Ascending aorta (tissue), 2 donors: ENCODE measurements at regions not wholly inside any gene's neighbourhood (a gene's known extent, or its start where the extent isn't known, plus 50 kb on each side); places are given as distances from the start of the nearest gene placed in this dataset.

ENCODE experiments used
- DNase-seq, 2 donors: peaks; one replicate each; pipeline ENCODE4 v3.0.0-alpha.2; 2019; ENCODE audit warnings: low spot score in 2 of 2
- H3K27ac ChIP-seq, 2 donors: fragments of 200-600 bp; sonication (generic); one replicate each; pipeline ENCODE4 v1.5.1; 2016 to 2017; ENCODE audit warnings: mild to moderate bottlenecking in 1 of 2
- H3K27me3 ChIP-seq: fragments of 200-600 bp; sonication (generic); one replicate; pipeline ENCODE4 v1.5.1; 2017
- H3K36me3 ChIP-seq, 2 donors: fragments of 200-600 bp; sonication (generic); one replicate each; pipeline ENCODE4 v1.5.1; 2016
- H3K4me1 ChIP-seq, 2 donors: fragments of 200-600 bp; sonication (generic); one replicate each; pipeline ENCODE4 v1.5.1; 2016 to 2017; ENCODE audit warnings: mild to moderate bottlenecking in 1 of 2
- H3K4me3 ChIP-seq, 2 donors: fragments of 200-600 bp; sonication (generic); one replicate each; pipeline ENCODE4 v1.5.1; 2016 to 2017; ENCODE audit warnings: mild to moderate bottlenecking in 1 of 2
- H3K9me3 ChIP-seq, 2 donors: fragments of 200-600 bp; sonication (generic); one replicate each; pipeline ENCODE4 v1.5.1; 2016
- CTCF ChIP-seq, 3 experiments: fragments of 200-600 bp in 2 of 3; fragments of 450-650 bp in 1 of 3; sonication (generic) in 2 of 3; IDR thresholded peaks; one replicate each; pipeline ENCODE4 v1.5.1; 2016 to 2019; ENCODE audit warnings: antibody characterized with exemption in 3 of 3, mild to moderate bottlenecking in 1 of 3, moderate library complexity in 1 of 3
- intact Hi-C: fragments of 100-400 bp; cut with DNase I; formaldehyde crosslinking; loops from one replicate; pipeline ENCODE4 v1.15.1; 2023

DNA sequence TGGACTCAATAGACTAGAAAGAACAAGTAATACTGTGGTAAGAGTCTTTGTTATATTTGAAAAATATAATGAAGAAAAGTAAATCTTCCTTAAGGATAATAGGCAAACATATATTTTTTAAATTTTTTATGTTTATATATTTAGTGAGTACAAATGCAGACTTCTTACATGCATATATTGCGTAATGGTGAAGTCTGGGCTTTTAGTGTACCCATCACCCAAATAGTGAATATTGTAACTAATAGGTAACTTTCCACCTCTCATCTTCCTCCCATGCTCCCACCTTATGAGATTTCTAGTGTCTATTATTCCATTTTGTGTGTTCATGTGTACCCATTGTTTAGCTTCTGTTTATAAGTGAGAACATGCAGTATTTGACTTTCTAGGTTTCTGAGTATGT, 711.2 kb upstream of the NDST4 start:
- H3K9me3 ChIP-seq, result no peaks in the 10 kb centered on the region
- no peaks in the 10 kb centered on the region for H3K4me1 ChIP-seq
- no peak for DNase-seq
- no peaks in the 10 kb centered on the region for H3K36me3 ChIP-seq
- H3K27ac ChIP-seq, result no peak overlapping the region
- no peak overlapping the region for H3K4me3 ChIP-seq
- no peak for TF ChIP-seq CTCF (IDR thresholded peaks at IDR 0.05)
- H3K27me3 ChIP-seq, result no peaks in the 10 kb centered on the region
- intact Hi-C loops, result no loop called here

GRCh38 chr4:115803825-115804224, 690.4 kb upstream of the NDST4 start:
- DNase-seq, result no peak
- H3K9me3 ChIP-seq, result no peaks in the 10 kb centered on the region
- no peak for TF ChIP-seq CTCF (IDR thresholded peaks at IDR 0.05)
- H3K27me3 ChIP-seq, result no peaks in the 10 kb centered on the region
- H3K27ac ChIP-seq, result no peak overlapping the region
- H3K36me3 ChIP-seq, result no peaks in the 10 kb centered on the region
- intact Hi-C loops, result no loop called here
- H3K4me1 ChIP-seq, result no peaks in the 10 kb centered on the region
- no peak overlapping the region for H3K4me3 ChIP-seq

DNA sequence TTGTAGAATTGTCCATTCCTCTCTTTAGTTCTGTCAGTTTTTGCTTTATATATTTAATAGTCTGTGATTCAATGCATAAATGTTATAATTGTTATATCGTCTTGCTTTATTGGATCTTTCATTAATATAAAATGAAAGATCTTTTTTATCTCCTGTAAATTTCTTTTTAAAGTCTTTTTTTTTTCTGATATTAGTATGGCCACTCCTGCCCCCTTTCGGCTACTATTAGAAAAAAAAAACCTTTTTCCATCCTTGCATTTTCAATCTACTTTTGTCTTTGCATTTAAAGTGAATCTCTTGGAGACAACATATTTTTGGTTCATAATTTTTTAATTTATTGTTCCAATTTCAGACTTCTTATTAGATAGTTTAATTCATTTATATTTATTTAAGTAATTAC, 677.4 kb upstream of the NDST4 start:
- Histone ChIP-seq H3K9me3 (no peaks in the 10 kb centered on the region), H3K4me1 (no peaks in the 10 kb centered on the region), H3K27ac (no peak overlapping the region), H3K36me3 (no peaks in the 10 kb centered on the region), H3K4me3 (no peak overlapping the region), H3K27me3 (no peaks in the 10 kb centered on the region)
- intact Hi-C loops, result no loop called here
- no peak for TF ChIP-seq CTCF (IDR thresholded peaks at IDR 0.05)
- no peak for DNase-seq

DNA sequence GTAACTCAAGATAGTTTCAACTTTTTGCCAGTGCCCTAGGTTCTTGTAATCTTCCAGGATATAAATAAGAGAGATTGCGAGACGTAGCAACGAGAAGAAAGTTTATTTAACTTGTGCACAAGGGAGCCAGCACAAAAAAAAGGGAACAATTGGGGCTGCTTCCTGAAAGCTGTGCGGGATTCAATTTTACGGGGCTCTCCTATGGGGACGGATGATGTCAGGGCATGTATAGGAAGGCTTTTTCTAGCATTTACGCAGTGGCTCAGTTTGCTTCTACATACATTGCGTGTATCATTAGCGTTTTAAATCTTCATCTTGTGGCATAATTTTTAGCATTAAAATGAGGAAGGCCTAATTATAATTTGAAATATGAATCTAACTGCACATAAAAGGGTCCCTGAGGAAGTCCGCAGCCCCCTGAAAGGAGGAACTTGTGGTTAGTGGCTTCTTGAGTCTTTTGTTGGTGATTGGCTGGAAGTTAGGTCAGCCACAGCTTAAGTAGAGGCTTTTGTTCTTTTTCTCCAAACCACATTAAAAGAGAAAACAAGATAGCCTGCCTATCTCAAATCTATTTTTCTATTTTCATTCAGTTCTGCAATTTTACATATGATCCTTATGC, 668.2 kb upstream of the NDST4 start:
- no peaks in the 10 kb centered on the region for H3K9me3 ChIP-seq
- no peaks in the 10 kb centered on the region for H3K27me3 ChIP-seq
- H3K4me3 ChIP-seq, result no peak overlapping the region
- DNase-seq, result no peak
- H3K36me3 ChIP-seq, result no peaks in the 10 kb centered on the region
- no peaks in the 10 kb centered on the region for H3K4me1 ChIP-seq
- TF ChIP-seq CTCF (IDR thresholded peaks at IDR 0.05), result no peak
- intact Hi-C loops, result no loop called here
- H3K27ac ChIP-seq, result no peak overlapping the region

DNA sequence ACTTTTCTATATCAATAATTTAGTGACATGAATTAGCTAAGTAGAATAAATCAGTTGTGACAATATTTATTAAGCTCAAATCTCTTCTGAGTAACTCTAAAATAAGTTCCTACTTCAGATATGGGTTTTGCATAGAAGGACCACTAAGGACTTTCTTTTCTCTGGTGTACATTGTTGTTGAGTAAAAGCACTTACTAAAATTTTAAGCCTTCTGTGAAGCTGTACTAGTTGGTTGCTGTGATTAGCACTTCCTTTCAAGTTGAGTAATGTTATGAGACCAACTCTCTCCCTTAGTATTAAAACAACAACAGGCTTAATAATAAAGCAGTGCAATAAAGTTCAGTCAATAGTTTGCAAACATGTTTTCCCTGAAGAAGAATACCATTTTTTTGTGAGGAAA, 667.4 kb upstream of the NDST4 start:
- no peaks in the 10 kb centered on the region for H3K27me3 ChIP-seq
- no peak overlapping the region for H3K27ac ChIP-seq
- no peaks in the 10 kb centered on the region for H3K9me3 ChIP-seq
- H3K36me3 ChIP-seq, result no peaks in the 10 kb centered on the region
- no peak overlapping the region for H3K4me3 ChIP-seq
- DNase-seq, result no peak
- no peaks in the 10 kb centered on the region for H3K4me1 ChIP-seq
- TF ChIP-seq CTCF (IDR thresholded peaks at IDR 0.05), result no peak
- intact Hi-C loops, result no loop called here

DNA sequence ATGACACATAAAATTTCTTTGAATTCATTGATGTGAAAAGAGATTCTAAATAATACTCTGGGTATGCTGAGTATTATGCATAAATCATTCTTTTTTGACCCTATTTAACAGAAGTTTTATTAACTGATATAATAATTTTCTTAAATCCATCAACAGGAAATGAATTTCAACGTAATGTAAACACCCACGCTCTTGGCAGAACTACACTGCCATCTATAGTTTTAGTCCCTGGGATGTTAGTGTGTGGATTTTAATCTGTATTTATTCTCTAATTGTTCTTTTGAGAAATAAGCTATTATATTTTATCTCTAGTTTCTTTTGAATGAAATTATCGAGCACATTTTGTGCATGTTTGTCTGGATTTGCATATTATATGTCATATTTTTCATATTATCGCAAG, 666.8 kb upstream of the NDST4 start:
- Histone ChIP-seq H3K4me1 (no peaks in the 10 kb centered on the region), H3K27me3 (no peaks in the 10 kb centered on the region), H3K36me3 (no peaks in the 10 kb centered on the region), H3K27ac (no peak overlapping the region), H3K9me3 (no peaks in the 10 kb centered on the region), H3K4me3 (no peak overlapping the region)
- intact Hi-C loops, result no loop called here
- TF ChIP-seq CTCF (IDR thresholded peaks at IDR 0.05), result no peak
- no peak for DNase-seq
